HEK293 (cell line): ENCODE measurements at regions not wholly inside any gene's neighbourhood (a gene's known extent, or its start where the extent isn't known, plus 50 kb on each side); places are given as distances from the start of the nearest gene placed in this dataset.

Experiments used
- CTCF ChIA-PET: fragments of 350-600 bp; formaldehyde crosslinking; extraction: SDS; loops from one replicate; lab custom pipeline; 2021; ENCODE audit warnings: antibody characterized with exemption; lab: Yijun Ruan, JAX
- POLR2A ChIA-PET: fragments of 300-600 bp; formaldehyde crosslinking; extraction: SDS; loops from one replicate; lab custom pipeline; 2020; ENCODE audit warnings: antibody characterized with exemption, inconsistent platforms; lab: Yijun Ruan, JAX
- H3K27ac ChIP-seq: fragments of 200-500 bp; sonication (Bioruptor generic); 2 replicates; pipeline ENCODE4 v1.5.1; 2014; ENCODE audit warnings: low read depth, low read length, control low read depth, inconsistent platforms; ENCODE audit errors: extremely low read depth
- H3K36me3 ChIP-seq, 2 experiments: fragments of 200-500 bp in 1 of 2; sonication (Bioruptor generic) in 1 of 2; 1 replicate in 1 of 2; 2 replicates in 1 of 2; pipeline ENCODE4 v1.5.1; 2014 to 2017; ENCODE audit warnings: inconsistent platforms in 2 of 2, low read length in 2 of 2; ENCODE audit not compliant: control insufficient read depth in 2 of 2, insufficient read depth in 1 of 2
- H3K4me1 ChIP-seq: fragments of 200-500 bp; sonication (Bioruptor generic); 2 replicates; pipeline ENCODE4 v1.5.1; 2014; ENCODE audit warnings: mild to moderate bottlenecking, low read length, inconsistent platforms; ENCODE audit not compliant: control insufficient read depth, insufficient read depth
- H3K4me3 ChIP-seq: 2 replicates; pipeline ENCODE4 v1.5.1; 2011; ENCODE audit warnings: low read depth, mild to moderate bottlenecking, control low read depth, low read length, moderate library complexity
- H3K9me3 ChIP-seq: fragments of 200-500 bp; sonication (Bioruptor generic); 2 replicates; pipeline ENCODE4 v1.5.1; 2014; ENCODE audit warnings: low read depth, low read length, inconsistent platforms; ENCODE audit not compliant: control insufficient read depth, insufficient read depth
- ELK4 ChIP-seq: IDR thresholded peaks from 2 replicates; pipeline ENCODE4 v1.6.1; 2011; ENCODE audit warnings: mild to moderate bottlenecking, low read depth, low read length, borderline replicate concordance
- HOXA7 ChIP-seq: sonication (generic); formaldehyde crosslinking; IDR thresholded peaks from 2 replicates; pipeline ENCODE4 v1.8.1; 2022; ENCODE audit warnings: missing genetic modification reagents, borderline replicate concordance
- IKZF3 ChIP-seq: fragments of 450-650 bp; IDR thresholded peaks from 2 replicates; pipeline ENCODE4 v1.5.0; 2018; ENCODE audit warnings: missing biosample characterization, mild to moderate bottlenecking, missing genetic modification characterization, moderate library complexity
- KLF10 ChIP-seq: fragments of 450-650 bp; IDR thresholded peaks from 2 replicates; pipeline ENCODE4 v1.5.1; 2018; ENCODE audit warnings: missing biosample characterization, mild to moderate bottlenecking, missing genetic modification characterization
- KLF16 ChIP-seq: fragments of 450-650 bp; formaldehyde crosslinking; IDR thresholded peaks from 2 replicates; pipeline ENCODE4 v1.5.1; 2017; ENCODE audit warnings: missing biosample characterization, missing genetic modification characterization
- KLF17 ChIP-seq: fragments of 450-650 bp; formaldehyde crosslinking; IDR thresholded peaks from 2 replicates; pipeline ENCODE4 v1.5.1; 2016; ENCODE audit warnings: missing biosample characterization, missing genetic modification characterization
- PRDM10 ChIP-seq: fragments of 450-650 bp; formaldehyde crosslinking; IDR thresholded peaks from 2 replicates; pipeline ENCODE4 v1.5.1; 2016; ENCODE audit warnings: missing biosample characterization, missing genetic modification characterization
- RBAK ChIP-seq: fragments of 450-650 bp; formaldehyde crosslinking; IDR thresholded peaks from 2 replicates; pipeline ENCODE4 v1.5.1; 2016; ENCODE audit warnings: missing biosample characterization, missing genetic modification characterization
- YY1 ChIP-seq: fragments of 450-650 bp; formaldehyde crosslinking; IDR thresholded peaks from 2 replicates; pipeline ENCODE4 v1.5.1; 2018; ENCODE audit warnings: missing biosample characterization, missing genetic modification characterization
- ZBTB21 ChIP-seq: fragments of 450-650 bp; formaldehyde crosslinking; IDR thresholded peaks from 2 replicates; pipeline ENCODE4 v1.5.1; 2017; ENCODE audit warnings: missing biosample characterization, missing genetic modification characterization
- ZFP37 ChIP-seq: fragments of 450-650 bp; formaldehyde crosslinking; IDR thresholded peaks from 2 replicates; pipeline ENCODE4 v1.5.1; 2016; ENCODE audit warnings: missing biosample characterization, missing genetic modification characterization
- ZFP69B ChIP-seq: fragments of 450-650 bp; formaldehyde crosslinking; IDR thresholded peaks from 2 replicates; pipeline ENCODE4 v1.5.1; 2016; ENCODE audit warnings: missing biosample characterization, missing genetic modification characterization
- ZNF214 ChIP-seq: fragments of 450-650 bp; formaldehyde crosslinking; IDR thresholded peaks from 2 replicates; pipeline ENCODE4 v1.5.1; 2017; ENCODE audit warnings: missing biosample characterization, mild to moderate bottlenecking, missing genetic modification characterization, borderline replicate concordance
- ZNF223 ChIP-seq: fragments of 450-650 bp; formaldehyde crosslinking; IDR thresholded peaks from 2 replicates; pipeline ENCODE4 v1.5.1; 2016; ENCODE audit warnings: missing biosample characterization, missing genetic modification characterization
- ZNF280C ChIP-seq: fragments of 450-650 bp; formaldehyde crosslinking; IDR thresholded peaks from 2 replicates; pipeline ENCODE4 v1.5.1; 2016; ENCODE audit warnings: missing biosample characterization, missing genetic modification characterization
- ZNF302 ChIP-seq: fragments of 450-650 bp; formaldehyde crosslinking; IDR thresholded peaks from 2 replicates; pipeline ENCODE4 v1.5.1; 2016; ENCODE audit warnings: missing biosample characterization, missing genetic modification characterization, low read depth
- ZNF311 ChIP-seq: fragments of 450-650 bp; formaldehyde crosslinking; IDR thresholded peaks from 2 replicates; pipeline ENCODE4 v1.5.1; 2017; ENCODE audit warnings: missing biosample characterization, missing genetic modification characterization, borderline replicate concordance
- ZNF366 ChIP-seq: fragments of 450-650 bp; formaldehyde crosslinking; conservative IDR thresholded peaks from 2 replicates; pipeline ENCODE4 v1.5.1; 2016; ENCODE audit warnings: missing biosample characterization, missing genetic modification characterization
- ZNF391 ChIP-seq: fragments of 450-650 bp; formaldehyde crosslinking; IDR thresholded peaks from 2 replicates; pipeline ENCODE4 v1.5.1; 2016; ENCODE audit warnings: low read depth, missing biosample characterization, missing genetic modification characterization, borderline replicate concordance
- ZNF398 ChIP-seq: fragments of 450-650 bp; formaldehyde crosslinking; IDR thresholded peaks from 2 replicates; pipeline ENCODE4 v1.5.1; 2017; ENCODE audit warnings: missing biosample characterization, missing genetic modification characterization
- ZNF521 ChIP-seq: fragments of 450-650 bp; formaldehyde crosslinking; IDR thresholded peaks from 2 replicates; pipeline ENCODE4 v1.5.1; 2017; ENCODE audit warnings: missing biosample characterization, mild to moderate bottlenecking, missing genetic modification characterization
- ZNF530 ChIP-seq: fragments of 450-650 bp; formaldehyde crosslinking; IDR thresholded peaks from 2 replicates; pipeline ENCODE4 v1.5.1; 2016; ENCODE audit warnings: low read depth, missing biosample characterization, missing genetic modification characterization
- ZNF626 ChIP-seq: fragments of 450-650 bp; sonication (Bioruptor Pico); formaldehyde crosslinking; IDR thresholded peaks from 2 replicates; pipeline ENCODE4 v1.5.1; 2018; ENCODE audit warnings: missing biosample characterization, missing genetic modification characterization, inconsistent platforms
- ZNF776 ChIP-seq: fragments of 450-650 bp; formaldehyde crosslinking; IDR thresholded peaks from 2 replicates; pipeline ENCODE4 v1.5.0; 2017; ENCODE audit warnings: missing biosample characterization, missing genetic modification characterization, borderline replicate concordance
- ZSCAN30 ChIP-seq: fragments of 450-650 bp; IDR thresholded peaks from 2 replicates; pipeline ENCODE4 v1.5.1; 2018; ENCODE audit warnings: missing biosample characterization, mild to moderate bottlenecking, missing genetic modification characterization, moderate library complexity
- ZSCAN5A ChIP-seq: fragments of 450-650 bp; formaldehyde crosslinking; IDR thresholded peaks from 2 replicates; pipeline ENCODE4 v1.5.1; 2016; ENCODE audit warnings: missing biosample characterization, missing genetic modification characterization
- ZXDB ChIP-seq: fragments of 450-650 bp; formaldehyde crosslinking; IDR thresholded peaks from 2 replicates; pipeline ENCODE4 v1.5.1; 2016; ENCODE audit warnings: missing biosample characterization, missing genetic modification characterization

GRCh38 chr1:104125266-104125665 is 375.6 kb downstream of the AMY1C start:
- POLR2A ChIA-PET: no interaction called here
- no peak for TF ChIP-seq RBAK (tag by site-specific recombination)
- no peak for TF ChIP-seq ZNF223 (tag by site-specific recombination)
- no peak for TF ChIP-seq ZFP37 (tag by site-specific recombination)
- no peak for TF ChIP-seq ZNF530
- TF ChIP-seq ZNF521: no peak
- TF ChIP-seq ZNF302 (tag by site-specific recombination): no peak
- TF ChIP-seq ZNF626 (tag by site-specific recombination): no peak
- TF ChIP-seq ZBTB21 (tag by site-specific recombination): no peak
- TF ChIP-seq ELK4: no peak
- no peak for TF ChIP-seq ZSCAN30 (tag by site-specific recombination)
- no peak for TF ChIP-seq ZNF776 (tag by site-specific recombination)
- no peak for TF ChIP-seq HOXA7 (CRISPR knock-in tag)
- no peak for TF ChIP-seq KLF16 (tag by site-specific recombination)
- no peak for TF ChIP-seq ZNF391
- TF ChIP-seq PRDM10 (tag by site-specific recombination): no peak
- TF ChIP-seq ZNF366: no peak
- TF ChIP-seq KLF17 (tag by site-specific recombination): no peak
- TF ChIP-seq ZXDB: no peak
- TF ChIP-seq ZNF214 (tag by site-specific recombination): no peak
- TF ChIP-seq ZSCAN5A (tag by site-specific recombination): no peak

GRCh38 chr1:104125970-104126369 is 376.3 kb downstream of the AMY1C start:
- H3K4me1 ChIP-seq: no peaks in the 10 kb centered on the region
- no peaks in the 10 kb centered on the region for H3K36me3 ChIP-seq
- H3K9me3 ChIP-seq: no peaks in the 10 kb centered on the region
- ChIA-PET CTCF (no interaction called here), POLR2A (no interaction called here)
- H3K4me3 ChIP-seq: no peak overlapping the region
- H3K27ac ChIP-seq: no peak overlapping the region
- TF ChIP-seq YY1 (tag by site-specific recombination): no peak
- no peak for TF ChIP-seq ZNF280C (tag by site-specific recombination)
- no peak for TF ChIP-seq IKZF3 (tag by site-specific recombination)
- no peak for TF ChIP-seq ZFP69B (tag by site-specific recombination)
- no peak for TF ChIP-seq ZNF311 (tag by site-specific recombination)
- no peak for TF ChIP-seq KLF10 (tag by site-specific recombination)
- no peak for TF ChIP-seq ZNF398 (tag by site-specific recombination)

More at GRCh38 chr1:104125266-104125665, 375.6 kb downstream of the AMY1C start:
- no peaks in the 10 kb centered on the region for H3K36me3 ChIP-seq
- H3K27ac ChIP-seq: no peak overlapping the region
- H3K9me3 ChIP-seq: no peaks in the 10 kb centered on the region
- no peaks in the 10 kb centered on the region for H3K4me1 ChIP-seq
- CTCF ChIA-PET: no interaction called here
- no peak overlapping the region for H3K4me3 ChIP-seq
